H1 (cell line): ENCODE measurements at regions not wholly inside any gene's neighbourhood (a gene's known extent, or its start where the extent isn't known, plus 50 kb on each side); places are given as distances from the start of the nearest gene placed in this dataset.
"Not testable (repeated sequence)": the region's sequence is repeated elsewhere in the genome, so short reads cannot be mapped to it uniquely, and the experiment has no call there.

Experiments used
- CTCF ChIA-PET: fragments of 300-600 bp; sonication (Branson Sonifier 250); formaldehyde crosslinking; loops from one replicate; lab custom pipeline; 2021; ENCODE audit not compliant: partially characterized antibody; lab: Charles Lee
- POLR2A ChIA-PET: fragments of 300-600 bp; sonication (Branson Sonifier 250); formaldehyde crosslinking; loops from one replicate; lab custom pipeline; 2021; ENCODE audit warnings: inconsistent platforms; ENCODE audit not compliant: partially characterized antibody; lab: Charles Lee
- DNase-seq, 2 experiments: peaks; one replicate each; pipeline versions ENCODE4 v3.0.0 to v3.0.0-alpha.2; 2010 to 2022; ENCODE audit warnings: low spot score in 2 of 2, low read depth in 1 of 2, mixed read lengths in 1 of 2
- FAIRE-seq: peaks from 2 replicates; lab custom pipeline; 2011; peaks lifted over from hg19 to GRCh38; lab: Jason Lieb, UNC
- H2AFZ ChIP-seq: 2 replicates; pipeline ENCODE4 v1.8.1; 2012; ENCODE audit warnings: low read length, inconsistent platforms
- H2AK5ac ChIP-seq: 2 replicates; pipeline ENCODE4 v1.6.1; 2013; ENCODE audit warnings: low read depth, low read length
- H2BK120ac ChIP-seq: replicated peaks from 2 replicates; pipeline ENCODE3; 2013; ENCODE audit warnings: low read depth, low read length, inconsistent platforms
- H2BK12ac ChIP-seq: 2 replicates; pipeline ENCODE4 v1.6.1; 2013; ENCODE audit warnings: low read depth, low read length
- H2BK15ac ChIP-seq: 2 replicates; pipeline ENCODE4 v1.6.1; 2013; ENCODE audit warnings: low read length
- H2BK20ac ChIP-seq: 2 replicates; pipeline ENCODE4 v1.6.1; 2013; ENCODE audit warnings: low read length
- H2BK5ac ChIP-seq: 2 replicates; pipeline ENCODE4 v1.6.1; 2013; ENCODE audit warnings: low read depth, low read length
- H3K14ac ChIP-seq: 2 replicates; pipeline ENCODE4 v1.6.1; 2013; ENCODE audit warnings: inconsistent platforms; ENCODE audit not compliant: insufficient read length
- H3K18ac ChIP-seq: 2 replicates; pipeline ENCODE4 v1.6.1; 2013; ENCODE audit warnings: low read length; ENCODE audit errors: extremely low read depth
- H3K23ac ChIP-seq: 2 replicates; pipeline ENCODE4 v1.6.1; 2013; ENCODE audit warnings: inconsistent platforms; ENCODE audit not compliant: insufficient read length
- H3K23me2 ChIP-seq: 2 replicates; pipeline ENCODE4 v1.6.1; 2013; ENCODE audit warnings: low read depth, low read length
- H3K27ac ChIP-seq: 2 replicates; pipeline ENCODE4 v1.6.1; 2011; ENCODE audit warnings: low read depth, low read length, inconsistent platforms
- H3K27me3 ChIP-seq, 4 experiments: replicated peaks in 1 of 4; 1 replicate in 1 of 4; 2 replicates in 3 of 4; pipeline versions ENCODE4 v1.6.1 to v1.8.1; 2011 to 2013; ENCODE audit warnings: low read length in 3 of 4, mild to moderate bottlenecking in 3 of 4, inconsistent platforms in 2 of 4, mixed read lengths in 2 of 4, moderate library complexity in 1 of 4; ENCODE audit not compliant: control insufficient read depth in 3 of 4, insufficient read depth in 3 of 4; ENCODE audit errors: extremely low read depth in 1 of 4
- H3K36me3 ChIP-seq, 4 experiments: 2 replicates each; pipeline versions ENCODE4 v1.6.1 to v1.8.1; 2011 to 2013; ENCODE audit warnings: mild to moderate bottlenecking in 4 of 4, low read length in 3 of 4, moderate library complexity in 2 of 4, control low read depth in 1 of 4, inconsistent platforms in 1 of 4; ENCODE audit not compliant: insufficient read depth in 4 of 4, control insufficient read depth in 2 of 4
- H3K4ac ChIP-seq: replicated peaks from 2 replicates; pipeline ENCODE3; 2013; ENCODE audit warnings: low read length, low read depth, mixed read lengths, inconsistent platforms; ENCODE audit not compliant: insufficient read length
- H3K4me1 ChIP-seq, 4 experiments: replicated peaks in 1 of 4; 1 replicate in 1 of 4; 2 replicates in 3 of 4; pipeline versions ENCODE4 v1.6.1 to v1.8.1; 2011 to 2013; ENCODE audit warnings: low read length in 3 of 4, inconsistent platforms in 2 of 4, mixed read lengths in 1 of 4; ENCODE audit not compliant: insufficient read depth in 4 of 4, control insufficient read depth in 3 of 4
- H3K4me2 ChIP-seq, 2 experiments: 2 replicates each; pipeline versions ENCODE4 v1.6.1 to v1.8.1; 2011 to 2013; ENCODE audit warnings: low read depth in 2 of 2, low read length in 2 of 2, control low read depth in 1 of 2, inconsistent platforms in 1 of 2, mild to moderate bottlenecking in 1 of 2; ENCODE audit not compliant: insufficient read depth in 1 of 2
- H3K4me3 ChIP-seq, 4 experiments: fragments of 200-600, 300-600 bp in 1 of 4; sonication (generic), shearing (Covaris generic), sonication (Bioruptor Twin) in 1 of 4; 2 replicates each; pipeline versions ENCODE4 v1.5.1 to v1.8.1; 2011 to 2016; ENCODE audit warnings: low read length in 4 of 4, low read depth in 3 of 4, control low read depth in 2 of 4, inconsistent platforms in 2 of 4, mild to moderate bottlenecking in 2 of 4, mixed read lengths in 1 of 4, moderate library complexity in 1 of 4; ENCODE audit not compliant: insufficient read depth in 2 of 4; ENCODE audit errors: extremely low read depth in 1 of 4
- H3K56ac ChIP-seq: replicated peaks from 2 replicates; pipeline ENCODE3; 2013; ENCODE audit warnings: low read depth, mild to moderate bottlenecking, mixed read lengths, low read length, inconsistent platforms; ENCODE audit not compliant: insufficient read length
- H3K79me1 ChIP-seq: 2 replicates; pipeline ENCODE4 v1.6.1; 2013; ENCODE audit warnings: low read depth, low read length, control low read depth
- H3K79me2 ChIP-seq, 2 experiments: 2 replicates each; pipeline versions ENCODE4 v1.6.1 to v1.8.1; 2012 to 2013; ENCODE audit warnings: low read length in 2 of 2, mild to moderate bottlenecking in 2 of 2, inconsistent platforms in 1 of 2; ENCODE audit not compliant: insufficient read depth in 2 of 2, control insufficient read depth in 1 of 2
- H3K9ac ChIP-seq, 4 experiments: replicated peaks in 1 of 4; 1 replicate in 1 of 4; 2 replicates in 3 of 4; pipeline versions ENCODE4 v1.6.1 to v1.8.1; 2011 to 2013; ENCODE audit warnings: low read depth in 3 of 4, low read length in 3 of 4, control low read depth in 2 of 4, mild to moderate bottlenecking in 2 of 4, moderate library complexity in 2 of 4, inconsistent platforms in 1 of 4; ENCODE audit errors: extremely low read depth in 1 of 4
- H3K9me3 ChIP-seq, 2 experiments: 2 replicates each; pipeline versions ENCODE4 v1.6.1 to v1.8.1; 2012 to 2013; ENCODE audit warnings: mild to moderate bottlenecking in 2 of 2, moderate library complexity in 2 of 2, control low read depth in 1 of 2, inconsistent platforms in 1 of 2, low read depth in 1 of 2, low read length in 1 of 2, mixed read lengths in 1 of 2; ENCODE audit not compliant: insufficient read depth in 2 of 2
- H4K20me1 ChIP-seq, 2 experiments: replicated peaks in 1 of 2; 2 replicates each; pipeline versions ENCODE3 to v1.8.1; 2011 to 2013; ENCODE audit warnings: inconsistent platforms in 2 of 2, low read length in 2 of 2, mild to moderate bottlenecking in 1 of 2; ENCODE audit not compliant: insufficient read depth in 2 of 2, control insufficient read depth in 1 of 2
- H4K5ac ChIP-seq: 2 replicates; pipeline ENCODE4 v1.6.1; 2013; ENCODE audit warnings: low read length, low read depth, mixed read lengths, inconsistent platforms; ENCODE audit not compliant: insufficient read length
- H4K8ac ChIP-seq: 2 replicates; pipeline ENCODE4 v1.8.0; 2013; ENCODE audit warnings: mild to moderate bottlenecking, moderate library complexity, low read length, inconsistent platforms; ENCODE audit not compliant: insufficient read depth; ENCODE audit errors: extremely low read depth
- H4K91ac ChIP-seq: replicated peaks from 2 replicates; pipeline ENCODE3; 2013; ENCODE audit warnings: low read length, mixed read lengths, inconsistent platforms; ENCODE audit not compliant: insufficient read length
- whole genome bisulfite sequencing, 2 experiments: shearing (Covaris generic) in 1 of 2; methylation state at CpG; one replicate each; pipeline versions ENCODE4 v1.1.6 to v1.1.7; 2013 to 2015; ENCODE audit warnings: low lambda C conversion rate in 2 of 2, mixed read lengths in 2 of 2, inconsistent platforms in 1 of 2, low coverage in 1 of 2, missing lambda C conversion rate in 1 of 2; ENCODE audit not compliant: insufficient replicate concordance in 2 of 2, insufficient coverage in 1 of 2, insufficient read length in 1 of 2; ENCODE audit errors: extremely low coverage in 1 of 2, missing lambda C conversion rate in 1 of 2; 5-methylcytosine and 5-hydroxymethylcytosine counted together

DNA sequence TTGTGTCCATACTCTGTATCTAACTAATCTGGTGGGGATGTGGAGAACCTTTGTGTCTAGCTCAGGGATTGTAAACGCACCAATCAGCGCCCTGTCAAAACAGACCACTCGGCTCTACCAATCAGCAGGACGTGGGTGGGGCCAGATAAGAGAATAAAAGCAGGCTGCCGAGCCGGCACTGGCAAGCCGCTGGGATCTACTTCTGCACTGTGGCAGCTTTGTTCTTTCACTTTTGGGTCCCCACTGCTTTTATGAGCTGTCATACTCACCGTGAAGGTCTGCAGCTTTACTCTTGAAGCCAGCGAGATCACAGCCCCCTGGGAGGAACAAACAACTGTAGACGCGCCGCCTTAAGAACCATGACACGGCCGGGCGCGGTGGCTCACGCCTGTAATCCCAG is 62.7 kb upstream of the EEF1E1 start:
- H3K4me1 ChIP-seq, H3K4me3 ChIP-seq, H3K4ac ChIP-seq, H2AK5ac ChIP-seq, H3K36me3 ChIP-seq, H3K79me2 ChIP-seq, H2BK20ac ChIP-seq, H3K79me1 ChIP-seq, H3K56ac ChIP-seq, DNase-seq, H3K18ac ChIP-seq, H2BK120ac ChIP-seq, H3K23me2 ChIP-seq, H4K20me1 ChIP-seq, H3K14ac ChIP-seq, H2BK12ac ChIP-seq, H4K5ac ChIP-seq, H3K23ac ChIP-seq, H2BK5ac ChIP-seq, H3K9ac ChIP-seq, H4K8ac ChIP-seq, H3K27me3 ChIP-seq, H2BK15ac ChIP-seq, H3K27ac ChIP-seq, FAIRE-seq, H2AFZ ChIP-seq, H3K4me2 ChIP-seq, H4K91ac ChIP-seq, H3K9me3 ChIP-seq: not testable (repeated sequence)
- ChIA-PET POLR2A (interaction anchor here (0.6 to 1.3 kb wide), 2 partner anchors 25 to 63 kb away, joined by 3 read pairs; partner anchors contain the start of gene EEF1E1), CTCF (interaction anchor here (1.1 to 4.6 kb wide), 4 partner anchors 8 to 54 kb away, joined by 3 to 26 read pairs (median 4); no protein-coding TSS in a partner anchor)
- WGBS, 2 experiments = 94% methylated on average over 17 of the region's 17 CpGs; no CpG with 5 or more reads in 1 of the 2 experiments

DNA sequence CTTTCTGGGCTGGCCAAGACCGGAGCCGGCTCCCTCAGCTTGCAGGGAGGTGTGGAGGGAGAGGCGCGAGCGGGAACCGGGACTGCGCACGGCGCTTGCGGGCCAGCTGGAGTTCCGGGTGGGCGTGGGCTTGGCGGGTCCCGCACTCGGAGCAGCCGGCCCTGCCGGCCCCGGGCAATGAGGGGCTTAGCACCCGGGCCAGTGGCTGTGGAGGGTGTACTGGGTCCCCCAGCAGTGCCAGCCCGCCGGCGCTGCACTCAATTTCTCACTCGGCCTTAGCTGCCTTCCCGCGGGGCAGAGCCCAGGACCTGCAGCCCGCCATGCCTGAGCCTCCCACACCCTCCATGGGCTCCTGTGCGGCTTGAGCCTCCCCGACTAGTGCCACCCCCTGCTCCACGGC is 61.9 kb upstream of the EEF1E1 start:
- not testable (repeated sequence) for H3K4me2 ChIP-seq, H2BK120ac ChIP-seq, H2BK12ac ChIP-seq, H3K23me2 ChIP-seq, H3K4ac ChIP-seq, H4K5ac ChIP-seq, H4K8ac ChIP-seq, FAIRE-seq, H3K4me3 ChIP-seq, H3K18ac ChIP-seq, H3K9me3 ChIP-seq, H3K27ac ChIP-seq, H3K56ac ChIP-seq, H3K79me2 ChIP-seq, H3K79me1 ChIP-seq, H2BK15ac ChIP-seq, H2BK20ac ChIP-seq, DNase-seq, H2AFZ ChIP-seq, H3K9ac ChIP-seq, H3K27me3 ChIP-seq, H3K23ac ChIP-seq, H2BK5ac ChIP-seq, H3K14ac ChIP-seq, H3K36me3 ChIP-seq, H3K4me1 ChIP-seq, H4K91ac ChIP-seq, H2AK5ac ChIP-seq, H4K20me1 ChIP-seq
- ChIA-PET CTCF (interaction anchor here (1.1 to 4.6 kb wide), 4 partner anchors 9 to 55 kb away, joined by 3 to 26 read pairs (median 4); no protein-coding TSS in a partner anchor), POLR2A (interaction anchor here (0.6 kb wide), 1 partner anchor 383 kb away, joined by 3 read pairs; no protein-coding TSS in a partner anchor)
- whole genome bisulfite sequencing, 2 experiments = 96% methylated on average over 24 of the region's 29 CpGs; no CpG with 5 or more reads in 1 of the 2 experiments
